IMR-90 (cell line): ENCODE measurements at regions not wholly inside any gene's neighbourhood (a gene's known extent, or its start where the extent isn't known, plus 50 kb on each side); places are given as distances from the start of the nearest gene placed in this dataset.

ENCODE experiments used
- CEBPB ChIP-seq: IDR thresholded peaks from 2 replicates; pipeline ENCODE4 v1.6.1; 2012; ENCODE audit warnings: low read depth, low read length, improper control_type of control experiment
- CHD1 ChIP-seq: IDR thresholded peaks from 2 replicates; pipeline ENCODE4 v1.6.1; 2012; ENCODE audit warnings: low read depth, low read length, improper control_type of control experiment
- FOS ChIP-seq: fragments of 150-350 bp; IDR thresholded peaks from 2 replicates; pipeline ENCODE4 v1.6.1; 2016; ENCODE audit warnings: low read depth, low read length
- MAZ ChIP-seq: IDR thresholded peaks from 2 replicates; pipeline ENCODE4 v1.6.1; 2012; ENCODE audit warnings: low read depth, mild to moderate bottlenecking, low read length, improper control_type of control experiment, moderate library complexity, borderline replicate concordance
- MXI1 ChIP-seq: IDR thresholded peaks from 2 replicates; pipeline ENCODE4 v1.6.1; 2012; ENCODE audit warnings: low read depth, mild to moderate bottlenecking, low read length, moderate library complexity, borderline replicate concordance
- NFE2L2 ChIP-seq: fragments of 150-350 bp; IDR thresholded peaks from 2 replicates; pipeline ENCODE4 v1.6.1; 2016; ENCODE audit warnings: low read depth, mild to moderate bottlenecking, low read length
- POLR2A ChIP-seq: IDR thresholded peaks from 2 replicates; pipeline ENCODE4 v1.6.1; 2012; ENCODE audit warnings: mild to moderate bottlenecking, low read depth, low read length
- RAD21 ChIP-seq: IDR thresholded peaks from 2 replicates; pipeline ENCODE4 v1.6.1; 2012; ENCODE audit warnings: low read length, improper control_type of control experiment
- RFX5 ChIP-seq: IDR thresholded peaks from 2 replicates; pipeline ENCODE4 v1.8.0; 2012; ENCODE audit warnings: low read depth, mild to moderate bottlenecking, low read length, moderate library complexity
- TF ChIP-seq, protein P1 (sequence below): conservative IDR thresholded peaks from 2 replicates; pipeline ENCODE4 v1.5.1; 2012; ENCODE audit warnings: mild to moderate bottlenecking, low read depth, low read length, improper control_type of control experiment

DNA sequence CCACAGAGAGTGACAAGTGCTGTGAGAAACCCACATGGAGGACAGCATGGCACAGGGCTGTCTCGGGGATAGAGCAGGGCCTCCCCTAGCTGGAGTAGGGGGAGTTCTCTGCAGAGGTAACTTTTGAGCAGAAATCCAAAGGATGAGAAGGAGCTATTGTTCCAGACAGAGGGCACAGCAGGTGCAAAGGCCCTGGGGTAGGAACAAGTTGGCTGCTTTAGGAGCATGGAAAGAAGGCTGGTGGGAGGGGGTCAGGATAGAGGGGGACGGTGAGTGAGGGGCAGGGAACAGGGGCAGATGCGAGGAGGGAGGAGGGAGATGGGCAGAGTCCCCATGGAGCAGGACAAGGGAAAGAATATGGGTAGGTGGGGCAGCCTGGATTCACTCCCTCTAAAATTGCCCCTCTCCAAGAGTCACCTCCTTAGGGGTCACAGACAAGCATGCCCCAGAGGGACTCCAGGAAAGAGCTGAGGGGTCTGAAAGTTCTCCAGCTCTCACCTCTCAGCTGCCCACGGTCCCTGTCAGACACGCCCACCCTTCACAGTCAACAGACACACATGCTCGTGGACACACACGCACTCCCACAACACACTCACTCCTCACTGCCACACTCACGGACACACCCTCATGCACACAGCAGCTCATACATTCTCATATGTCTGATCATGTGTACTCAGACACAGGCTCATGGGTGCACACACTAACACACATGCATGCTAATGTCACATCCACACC is 110.7 kb downstream of the LITAF start:
- TF ChIP-seq NFE2L2 (no peak), MAZ (no peak), POLR2A (no peak), CHD1 (no peak), FOS (no peak), RAD21 (no peak), CEBPB (no peak), MXI1 (no peak), RFX5 (no peak)
- TF ChIP-seq, protein P1, sequence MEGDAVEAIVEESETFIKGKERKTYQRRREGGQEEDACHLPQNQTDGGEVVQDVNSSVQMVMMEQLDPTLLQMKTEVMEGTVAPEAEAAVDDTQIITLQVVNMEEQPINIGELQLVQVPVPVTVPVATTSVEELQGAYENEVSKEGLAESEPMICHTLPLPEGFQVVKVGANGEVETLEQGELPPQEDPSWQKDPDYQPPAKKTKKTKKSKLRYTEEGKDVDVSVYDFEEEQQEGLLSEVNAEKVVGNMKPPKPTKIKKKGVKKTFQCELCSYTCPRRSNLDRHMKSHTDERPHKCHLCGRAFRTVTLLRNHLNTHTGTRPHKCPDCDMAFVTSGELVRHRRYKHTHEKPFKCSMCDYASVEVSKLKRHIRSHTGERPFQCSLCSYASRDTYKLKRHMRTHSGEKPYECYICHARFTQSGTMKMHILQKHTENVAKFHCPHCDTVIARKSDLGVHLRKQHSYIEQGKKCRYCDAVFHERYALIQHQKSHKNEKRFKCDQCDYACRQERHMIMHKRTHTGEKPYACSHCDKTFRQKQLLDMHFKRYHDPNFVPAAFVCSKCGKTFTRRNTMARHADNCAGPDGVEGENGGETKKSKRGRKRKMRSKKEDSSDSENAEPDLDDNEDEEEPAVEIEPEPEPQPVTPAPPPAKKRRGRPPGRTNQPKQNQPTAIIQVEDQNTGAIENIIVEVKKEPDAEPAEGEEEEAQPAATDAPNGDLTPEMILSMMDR: no peak
